GM21737 (cell line): ENCODE measurements at regions not wholly inside any gene's neighbourhood (a gene's known extent, or its start where the extent isn't known, plus 50 kb on each side); places are given as distances from the start of the nearest gene placed in this dataset.
"Not testable (repeated sequence)": the region's sequence is repeated elsewhere in the genome, so short reads cannot be mapped to it uniquely, and the experiment has no call there.

Experiments used
- ATAC-seq: cut with Tn5 transposase; IDR thresholded peaks from one replicate; pipeline ENCODE4 v1.9.1; 2021; ENCODE audit warnings: mild to moderate bottlenecking, moderate library complexity; ENCODE audit not compliant: unreplicated experiment

- ATAC-seq = no peak
Observed at GRCh38 chr3:70658513-70659310, 346.3 kb upstream of the MDFIC2 start.

- ATAC-seq = no peak
Observed at GRCh38 chr3:70657454-70657853, 345.0 kb upstream of the MDFIC2 start.

- ATAC-seq = no peak
Observed at GRCh38 chr3:70647823-70648222, 335.4 kb upstream of the MDFIC2 start.

DNA sequence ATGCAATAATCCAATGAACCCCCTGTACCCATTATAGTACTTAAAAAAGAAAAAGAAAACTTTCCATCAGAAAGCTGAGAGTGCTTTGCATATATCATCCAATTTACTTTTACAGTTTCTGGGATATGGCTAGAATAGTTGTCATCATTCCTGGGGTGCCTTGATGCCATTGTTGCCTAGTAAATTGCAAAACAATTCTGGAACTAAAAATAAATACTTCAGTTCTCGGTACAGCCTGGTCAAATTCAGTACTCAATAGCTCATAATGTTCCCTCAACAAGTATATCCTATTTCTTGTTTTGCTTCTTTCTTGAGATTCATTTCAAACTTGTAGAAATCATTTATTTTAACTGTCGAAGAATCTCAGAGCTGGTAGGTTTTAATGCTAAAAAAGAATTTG is 334.7 kb upstream of the MDFIC2 start:
- no peak for ATAC-seq

GRCh38 chr3:70646635-70647034 is 334.2 kb upstream of the MDFIC2 start:
- ATAC-seq = no peak

DNA sequence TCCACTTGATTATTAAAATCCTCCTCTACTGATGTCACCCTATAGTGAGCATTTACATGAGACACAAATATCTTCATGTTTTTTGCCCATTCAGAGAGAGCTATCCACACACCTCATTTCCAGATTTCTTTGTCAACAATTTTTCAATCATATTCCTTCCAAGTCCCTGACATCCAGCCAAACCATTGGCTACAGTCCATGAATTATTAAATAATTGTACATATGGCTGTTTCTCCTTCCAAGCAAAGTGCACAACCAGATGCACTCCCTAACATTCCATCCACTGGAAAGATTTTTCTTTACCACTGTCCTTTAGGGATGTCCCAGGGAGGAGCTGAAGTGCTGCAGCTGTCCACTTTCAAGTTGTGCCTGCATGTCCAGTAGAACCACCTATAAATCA is 328.0 kb upstream of the MDFIC2 start:
- no peak for ATAC-seq

GRCh38 chr3:70635301-70635700 is 322.9 kb upstream of the MDFIC2 start:
- ATAC-seq = no peak

GRCh38 chr3:70631716-70632307 is 319.4 kb upstream of the MDFIC2 start:
- no peak for ATAC-seq

DNA sequence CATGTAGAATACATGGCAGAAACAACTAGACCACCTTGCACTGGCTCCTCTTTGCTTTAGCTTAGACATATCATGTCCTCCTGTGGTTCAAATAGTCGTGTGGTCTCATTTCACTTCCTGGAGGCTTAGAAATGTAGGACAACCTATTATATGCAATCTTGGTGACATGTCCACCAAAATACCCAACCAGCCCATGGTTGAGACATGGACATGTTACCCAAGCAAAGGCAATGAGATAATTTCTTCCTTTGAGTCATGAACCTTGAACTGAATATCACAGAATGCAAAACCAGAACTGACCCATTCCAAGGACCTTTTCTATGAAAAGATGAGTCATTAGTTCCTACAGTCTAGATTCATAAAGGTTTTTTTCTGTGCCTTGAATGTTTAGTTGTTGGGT is 309.0 kb upstream of the MDFIC2 start:
- ATAC-seq = no peak

- ATAC-seq = no peak
Observed at GRCh38 chr3:70620956-70621355, 308.5 kb upstream of the MDFIC2 start.

GRCh38 chr3:70620367-70620766 is 307.9 kb upstream of the MDFIC2 start:
- no peak for ATAC-seq

DNA sequence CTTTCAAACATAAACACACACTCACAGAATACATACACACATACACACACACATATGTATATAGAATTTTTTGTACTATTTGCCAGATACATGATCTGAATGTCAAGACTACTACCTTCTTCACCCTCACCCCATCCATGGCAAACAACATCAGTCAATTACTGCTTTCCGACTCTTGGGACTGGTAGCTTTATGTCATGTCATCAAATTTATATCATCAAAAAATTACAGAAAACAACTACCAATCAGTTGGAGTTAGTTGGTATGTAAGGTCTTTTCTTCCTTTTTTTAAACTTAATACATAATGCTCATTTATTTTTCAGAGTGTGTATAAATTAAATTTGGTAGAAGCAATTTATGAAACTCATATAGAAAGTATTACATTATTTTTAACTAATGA is 305.7 kb upstream of the MDFIC2 start:
- no peak for ATAC-seq

- ATAC-seq = not testable (repeated sequence)
Observed at GRCh38 chr3:70617349-70617748, 304.9 kb upstream of the MDFIC2 start.

- no peak for ATAC-seq
Observed at GRCh38 chr3:70615286-70615685, 302.8 kb upstream of the MDFIC2 start.

- no peak for ATAC-seq
Observed at GRCh38 chr3:70614111-70614510, 301.7 kb upstream of the MDFIC2 start.

- no peak for ATAC-seq
Observed at GRCh38 chr3:70612920-70613319, 300.5 kb upstream of the MDFIC2 start.

GRCh38 chr3:70611667-70612277 is 299.3 kb upstream of the MDFIC2 start:
- not testable (repeated sequence) for ATAC-seq

- no peak for ATAC-seq
Observed at GRCh38 chr3:70608434-70608833, 296.0 kb upstream of the MDFIC2 start.

- no peak for ATAC-seq
Observed at GRCh38 chr3:70607469-70607868, 295.0 kb upstream of the MDFIC2 start.

DNA sequence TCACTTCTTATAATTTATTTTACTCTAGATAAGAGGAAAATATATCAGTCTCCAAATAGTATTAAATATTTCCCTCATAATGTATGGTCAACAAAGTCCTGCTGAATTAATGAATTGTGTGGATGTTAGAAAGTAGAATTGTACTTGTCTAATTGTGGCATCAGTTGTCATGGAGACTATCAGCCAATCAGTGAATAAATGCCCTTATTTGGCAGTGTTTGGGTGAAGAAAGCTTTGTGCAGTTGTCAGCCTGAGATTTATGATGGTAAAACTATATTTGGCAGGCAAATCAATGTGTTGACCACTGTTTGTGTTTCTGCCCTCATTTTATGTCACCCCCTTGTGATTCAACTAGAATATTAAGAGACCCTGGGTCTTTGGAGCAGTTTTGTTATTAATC is 293.6 kb upstream of the MDFIC2 start:
- no peak for ATAC-seq

GRCh38 chr3:70603103-70603502 is 290.7 kb upstream of the MDFIC2 start:
- ATAC-seq = no peak

GRCh38 chr3:70597312-70597711 is 284.9 kb upstream of the MDFIC2 start:
- ATAC-seq = no peak
